ENCODE measurements at regions not wholly inside any gene's neighbourhood (a gene's known extent, or its start where the extent isn't known, plus 50 kb on each side); places are given as distances from the start of the nearest gene placed in this dataset.

DNA sequence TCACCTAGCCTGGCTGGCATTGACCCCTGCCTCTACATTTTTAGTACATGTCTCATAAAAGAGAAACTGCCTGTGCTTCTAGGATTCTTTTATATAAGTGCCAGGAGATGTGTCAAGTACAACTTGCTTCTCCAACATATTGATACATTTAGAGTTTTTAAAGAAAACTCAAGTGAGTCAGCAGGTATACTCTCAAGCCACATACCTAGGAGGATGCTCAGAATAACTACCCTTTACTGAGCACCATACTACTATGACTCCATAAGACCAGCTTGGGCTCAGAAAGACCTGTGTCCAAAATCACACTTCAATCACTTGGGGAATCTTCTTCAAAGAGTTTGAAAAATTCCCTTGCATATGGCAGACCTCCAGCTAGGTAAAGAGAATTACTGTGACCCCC, 389.8 kb upstream of the SLC24A2 start:
- TF ChIP-seq POLR2A (IDR thresholded peaks at IDR 0.05; ENCODE audit: low read length), result no peak
- no peak for TF ChIP-seq GATA1 (IDR thresholded peaks at IDR 0.05; ENCODE audit: low read depth, low read length)

Measured in erythroblast (primary cell).